ENCODE measurements at regions not wholly inside any gene's neighbourhood (a gene's known extent, or its start where the extent isn't known, plus 50 kb on each side); places are given as distances from the start of the nearest gene placed in this dataset.

- H3K27ac ChIP-seq = no peak overlapping the region
- no peaks in the 10 kb centered on the region for H3K4me1 ChIP-seq (ENCODE audit: insufficient read depth)
- no peaks in the 10 kb centered on the region for H3K9me3 ChIP-seq (ENCODE audit: low read depth)
- no peak for DNase-seq (ENCODE audit: low spot score)
- H3K36me3 ChIP-seq (replicated peaks; ENCODE audit: insufficient read depth, low read depth) = no peaks in the 10 kb centered on the region
- H2AFZ ChIP-seq = no peak overlapping the region
- H3K4me3 ChIP-seq = no peak overlapping the region
- H4K20me1 ChIP-seq (ENCODE audit: insufficient read depth, poor library complexity, severe bottlenecking) = no peaks in the 10 kb centered on the region
- TF ChIP-seq CTCF (IDR thresholded peaks at IDR 0.05; ENCODE audit: poor library complexity) (no peak), EZH2 (IDR thresholded peaks at IDR 0.05; ENCODE audit: borderline replicate concordance) (no peak), EZH2phosphoT487 (IDR thresholded peaks at IDR 0.05; ENCODE audit: low read depth, severe bottlenecking, unreplicated experiment) (no peak)
- no peaks in the 10 kb centered on the region for H3K79me2 ChIP-seq
- no peaks in the 10 kb centered on the region for H3K27me3 ChIP-seq
- peak overlapping the region; percentile 2 for H3K4me2 ChIP-seq
- 62% methylated on average over 5 of the region's 5 CpGs for WGBS (ENCODE audit: low lambda C conversion rate, missing lambda C conversion rate)
- no peaks in the 10 kb centered on the region for H3K9me2 ChIP-seq (replicated peaks; ENCODE audit: insufficient read depth)
Measured at GRCh38 chr6:68372991-68373390, 262.1 kb upstream of the ADGRB3 start.

GRCh38 chr6:68368845-68369244, 266.2 kb upstream of the ADGRB3 start:
- no peak overlapping the region for H3K27ac ChIP-seq
- TF ChIP-seq EZH2 (IDR thresholded peaks at IDR 0.05; ENCODE audit: borderline replicate concordance) (no peak), CTCF (IDR thresholded peaks at IDR 0.05; ENCODE audit: poor library complexity) (no peak), EZH2phosphoT487 (IDR thresholded peaks at IDR 0.05; ENCODE audit: low read depth, severe bottlenecking, unreplicated experiment) (no peak)
- H3K4me3 ChIP-seq = no peak overlapping the region
- no peak overlapping the region for H2AFZ ChIP-seq
- H3K4me1 ChIP-seq (ENCODE audit: insufficient read depth) = no peaks in the 10 kb centered on the region
- H3K9me3 ChIP-seq (ENCODE audit: low read depth) = no peaks in the 10 kb centered on the region
- H3K36me3 ChIP-seq (replicated peaks; ENCODE audit: insufficient read depth, low read depth) = no peaks in the 10 kb centered on the region
- no peak for DNase-seq (ENCODE audit: low spot score)
- no peaks in the 10 kb centered on the region for H3K79me2 ChIP-seq
- no peaks in the 10 kb centered on the region for H3K27me3 ChIP-seq
- 75% methylated on average over 1 of the region's 1 CpG for WGBS (ENCODE audit: low lambda C conversion rate, missing lambda C conversion rate)
- H3K9me2 ChIP-seq (replicated peaks; ENCODE audit: insufficient read depth) = no peaks in the 10 kb centered on the region
- no peaks in the 10 kb centered on the region for H4K20me1 ChIP-seq (ENCODE audit: insufficient read depth, poor library complexity, severe bottlenecking)
- H3K4me2 ChIP-seq = no peak overlapping the region

- no peak overlapping the region for H2AFZ ChIP-seq
- H3K36me3 ChIP-seq (replicated peaks; ENCODE audit: insufficient read depth, low read depth) = no peaks in the 10 kb centered on the region
- H3K79me2 ChIP-seq = no peaks in the 10 kb centered on the region
- DNase-seq (ENCODE audit: low spot score) = no peak
- no peaks in the 10 kb centered on the region for H3K27me3 ChIP-seq
- no peak overlapping the region for H3K4me2 ChIP-seq
- no peak overlapping the region for H3K27ac ChIP-seq
- no peak for TF ChIP-seq EZH2 (IDR thresholded peaks at IDR 0.05; ENCODE audit: borderline replicate concordance)
- no peaks in the 10 kb centered on the region for H4K20me1 ChIP-seq (ENCODE audit: insufficient read depth, poor library complexity, severe bottlenecking)
- no peaks in the 10 kb centered on the region for H3K9me3 ChIP-seq (ENCODE audit: low read depth)
- H3K4me3 ChIP-seq = no peak overlapping the region
- 85% methylated on average over 2 of the region's 2 CpGs for WGBS (ENCODE audit: low lambda C conversion rate, missing lambda C conversion rate)
- H3K9me2 ChIP-seq (replicated peaks; ENCODE audit: insufficient read depth) = no peaks in the 10 kb centered on the region
- no peaks in the 10 kb centered on the region for H3K4me1 ChIP-seq (ENCODE audit: insufficient read depth)
Measured at GRCh38 chr6:68364271-68364805, 270.7 kb upstream of the ADGRB3 start.

GRCh38 chr6:68343901-68344300, 291.2 kb upstream of the ADGRB3 start:
- no peak overlapping the region for H3K4me3 ChIP-seq
- H4K20me1 ChIP-seq (ENCODE audit: insufficient read depth, poor library complexity, severe bottlenecking) = no peaks in the 10 kb centered on the region
- no peaks in the 10 kb centered on the region for H3K9me3 ChIP-seq (ENCODE audit: low read depth)
- TF ChIP-seq CTCF (IDR thresholded peaks at IDR 0.05; ENCODE audit: poor library complexity) (peak; percentile 45), EZH2phosphoT487 (IDR thresholded peaks at IDR 0.05; ENCODE audit: low read depth, severe bottlenecking, unreplicated experiment) (no peak), EZH2 (IDR thresholded peaks at IDR 0.05; ENCODE audit: borderline replicate concordance) (no peak)
- H3K4me1 ChIP-seq (ENCODE audit: insufficient read depth) = no peaks in the 10 kb centered on the region
- H3K27me3 ChIP-seq = no peaks in the 10 kb centered on the region
- WGBS (ENCODE audit: low lambda C conversion rate, missing lambda C conversion rate) = 62% methylated on average over 1 of the region's 1 CpG
- no peaks in the 10 kb centered on the region for H3K79me2 ChIP-seq
- H3K36me3 ChIP-seq (replicated peaks; ENCODE audit: insufficient read depth, low read depth) = no peaks in the 10 kb centered on the region
- H3K4me2 ChIP-seq = no peak overlapping the region
- no peak overlapping the region for H2AFZ ChIP-seq
- peak; percentile 59 for DNase-seq (ENCODE audit: low spot score)
- no peak overlapping the region for H3K27ac ChIP-seq
- no peaks in the 10 kb centered on the region for H3K9me2 ChIP-seq (replicated peaks; ENCODE audit: insufficient read depth)

Data from hepatocyte (in vitro differentiated cells).